HCEC 1CT (cell line): ENCODE measurements at regions not wholly inside any gene's neighbourhood (a gene's known extent, or its start where the extent isn't known, plus 50 kb on each side); places are given as distances from the start of the nearest gene placed in this dataset.

Source experiments
- DNase-seq: peaks from one replicate; pipeline ENCODE4 v3.0.0-alpha.2; 2017

DNA sequence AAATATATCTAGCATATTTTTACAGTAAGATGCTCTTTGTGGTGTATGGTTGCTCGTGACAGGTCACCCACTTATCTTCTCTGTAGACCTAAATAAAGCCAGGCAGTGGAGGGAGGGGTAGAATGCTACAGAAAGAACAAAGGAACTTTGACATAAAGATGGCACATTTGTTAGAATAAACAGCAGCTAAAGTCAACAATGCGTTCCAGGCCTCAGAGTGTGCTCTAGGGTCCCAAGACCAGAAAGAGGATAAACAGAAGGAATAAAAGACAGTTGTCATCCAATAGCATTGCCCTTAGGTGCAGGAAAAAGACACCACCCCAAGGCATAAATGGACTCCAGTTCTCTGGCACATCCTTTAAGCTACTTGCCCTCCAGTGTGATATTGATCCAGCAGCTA lies 523.0 kb upstream of the CDH11 start:
- no peak for DNase-seq

- no peak for DNase-seq
These were observed 520.0 kb upstream of the CDH11 start for GRCh38 chr16:65641762-65642289.

DNA sequence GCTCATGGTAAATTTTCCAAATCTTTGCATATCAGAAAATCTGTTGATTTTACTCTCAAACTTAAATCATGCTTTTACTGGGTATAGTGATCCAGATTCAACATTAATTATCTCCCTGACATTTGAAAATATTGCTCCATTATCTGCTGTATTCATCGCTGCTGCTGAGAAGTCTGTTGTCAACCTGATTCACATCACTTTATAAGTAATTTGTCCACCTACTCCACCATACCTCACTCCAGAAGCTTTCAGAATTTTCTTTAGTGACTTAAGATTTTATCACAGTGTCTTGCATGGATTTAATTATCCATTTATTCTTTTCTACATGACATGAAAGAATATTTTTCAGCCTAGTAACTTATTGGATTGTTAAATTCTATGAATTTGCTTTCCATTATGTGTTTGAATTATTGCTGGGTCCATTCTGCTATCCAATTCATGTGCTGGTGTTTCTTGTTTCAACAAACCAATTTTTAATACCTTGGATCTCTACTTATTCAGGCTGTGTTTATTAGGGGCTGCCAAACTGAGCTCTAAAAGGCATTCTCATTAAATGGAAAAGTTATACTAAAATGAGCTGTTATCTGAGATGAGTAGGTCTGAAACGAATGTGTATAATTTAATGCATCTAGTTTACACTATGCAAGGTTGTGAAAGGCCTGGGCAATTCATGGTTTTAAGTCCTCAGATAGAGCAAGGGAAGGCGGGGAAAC lies 519.3 kb upstream of the CDH11 start:
- no peak for DNase-seq

- DNase-seq = no peak
These were observed 513.0 kb upstream of the CDH11 start for GRCh38 chr16:65634833-65635232.

- no peak for DNase-seq
These were observed 512.4 kb upstream of the CDH11 start for GRCh38 chr16:65634291-65634690.

GRCh38 chr16:65624666-65625065 lies 502.8 kb upstream of the CDH11 start:
- DNase-seq = no peak

- no peak for DNase-seq
These were observed 502.4 kb upstream of the CDH11 start for GRCh38 chr16:65624229-65624628.

DNA sequence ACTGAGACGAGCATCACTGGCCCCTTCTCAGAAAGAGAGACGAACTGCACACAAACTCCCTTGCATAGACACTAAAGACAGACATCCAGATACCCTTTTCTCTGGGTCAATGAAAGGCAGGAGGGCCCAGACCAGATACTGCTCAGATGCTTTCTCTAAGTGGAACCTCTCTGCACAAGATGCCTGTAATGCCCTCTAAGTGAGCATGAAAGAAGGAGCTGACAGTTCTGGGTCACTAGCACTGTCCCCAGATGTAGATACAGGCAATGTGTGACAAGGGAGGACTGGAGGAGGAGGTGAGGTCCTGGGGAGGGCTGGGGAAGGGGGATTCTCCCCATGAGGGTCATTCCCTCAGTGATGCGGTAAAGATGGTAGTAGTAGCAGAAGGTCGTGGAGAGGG lies 501.0 kb upstream of the CDH11 start:
- no peak for DNase-seq

DNA sequence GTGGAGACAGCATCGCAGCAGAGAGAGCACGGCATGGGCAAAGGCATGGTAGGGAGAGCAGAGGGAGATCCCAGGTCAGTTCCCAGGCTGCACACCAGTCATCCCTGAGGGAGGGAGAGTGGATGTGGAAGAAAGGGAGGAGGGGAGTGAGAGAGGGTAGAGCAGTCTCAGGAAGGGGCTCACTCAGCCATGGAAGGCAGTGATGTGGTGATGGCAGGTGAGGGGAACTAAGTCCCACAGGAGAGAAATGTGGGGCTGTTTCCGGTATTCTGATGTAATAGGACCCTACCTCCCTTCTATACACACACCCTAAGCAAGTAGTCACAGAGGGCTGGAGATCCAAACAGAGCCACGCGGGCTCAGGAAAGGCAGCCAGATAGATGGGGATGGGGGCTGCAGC lies 500.3 kb upstream of the CDH11 start:
- no peak for DNase-seq

- no peak for DNase-seq
These were observed 499.8 kb upstream of the CDH11 start for GRCh38 chr16:65621640-65622039.

- no peak for DNase-seq
These were observed 497.7 kb upstream of the CDH11 start for GRCh38 chr16:65619606-65620005.

- DNase-seq = no peak
These were observed 497.1 kb upstream of the CDH11 start for GRCh38 chr16:65618931-65619330.

DNA sequence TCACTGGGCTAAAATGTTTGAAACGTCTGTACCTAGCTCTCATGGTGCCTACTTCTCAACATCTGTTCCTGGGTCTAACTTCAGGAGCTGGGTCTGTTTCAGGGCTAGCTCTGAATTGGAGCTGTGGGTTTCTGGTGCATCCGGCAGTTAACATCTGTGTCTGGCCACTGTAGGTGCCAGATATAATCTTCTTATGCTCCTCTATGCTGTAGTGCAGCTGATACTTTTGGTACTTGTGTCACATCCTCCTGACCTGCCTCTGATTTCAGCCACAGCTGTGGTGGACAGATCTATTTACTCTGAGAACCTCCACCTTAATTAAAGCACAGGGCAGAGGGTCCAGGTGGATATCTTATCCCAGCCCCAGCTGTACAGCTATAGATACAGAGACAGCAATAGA lies 496.5 kb upstream of the CDH11 start:
- DNase-seq = no peak

DNA sequence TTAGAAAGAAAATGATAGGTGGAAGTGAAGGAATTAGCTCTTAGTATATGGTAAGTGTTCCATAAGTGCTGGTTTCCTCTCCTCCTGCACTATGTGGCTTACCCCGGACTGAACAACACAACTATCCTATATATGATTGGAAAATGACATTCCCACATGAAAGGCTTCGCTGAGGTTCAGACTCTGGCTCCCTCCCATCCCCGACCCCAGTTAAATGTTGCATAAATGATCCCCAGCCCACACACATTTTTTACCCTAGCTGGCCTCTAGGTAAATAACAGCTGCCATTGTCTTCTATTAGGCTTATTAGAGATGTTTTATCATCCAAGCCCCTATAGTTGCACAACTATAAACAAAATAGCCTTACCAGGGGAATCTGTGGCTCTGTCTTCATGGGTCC lies 495.6 kb upstream of the CDH11 start:
- DNase-seq = no peak

DNA sequence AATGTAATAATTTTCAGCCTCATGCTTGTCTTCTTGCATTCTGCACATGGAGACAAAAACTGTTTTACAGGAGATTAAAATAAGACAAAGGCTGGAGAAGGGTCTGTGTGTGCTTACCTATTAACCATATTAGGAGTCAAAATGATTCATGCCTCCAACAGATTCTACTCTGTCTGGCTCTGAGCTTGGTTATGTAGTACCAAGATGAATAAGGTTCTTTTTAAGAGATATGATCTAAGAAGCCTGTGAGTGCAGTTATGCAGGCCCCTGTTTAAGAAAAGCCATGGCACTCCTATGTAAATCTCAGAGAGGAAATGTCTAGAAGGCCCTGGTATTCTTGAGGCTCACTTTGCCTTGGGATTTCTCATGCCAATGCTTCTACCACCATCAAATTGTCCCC lies 486.6 kb upstream of the CDH11 start:
- no peak for DNase-seq

GRCh38 chr16:65604771-65605170 lies 482.9 kb upstream of the CDH11 start:
- DNase-seq = no peak

GRCh38 chr16:65601781-65602180 lies 479.9 kb upstream of the CDH11 start:
- no peak for DNase-seq

- no peak for DNase-seq
These were observed 478.8 kb upstream of the CDH11 start for GRCh38 chr16:65600629-65601028.

DNA sequence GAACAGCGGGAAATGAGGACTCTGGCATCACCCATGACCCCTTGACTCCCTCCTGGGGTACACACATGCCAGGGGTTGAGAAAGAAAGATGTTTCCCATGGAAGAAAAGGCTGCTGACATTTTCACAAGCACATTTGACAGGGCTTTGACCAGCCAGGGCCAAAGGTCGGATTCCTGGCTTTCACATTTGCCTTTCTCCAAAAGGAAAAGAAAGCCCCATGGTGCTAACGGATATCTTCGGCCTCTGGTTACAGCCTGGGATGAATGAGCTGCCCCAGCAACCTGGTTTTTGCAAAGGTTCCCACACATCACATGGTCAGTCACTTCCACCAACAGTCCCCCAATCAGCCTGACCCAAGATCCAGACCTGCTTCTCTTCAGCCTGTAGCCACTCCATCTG lies 478.2 kb upstream of the CDH11 start:
- DNase-seq = no peak

DNA sequence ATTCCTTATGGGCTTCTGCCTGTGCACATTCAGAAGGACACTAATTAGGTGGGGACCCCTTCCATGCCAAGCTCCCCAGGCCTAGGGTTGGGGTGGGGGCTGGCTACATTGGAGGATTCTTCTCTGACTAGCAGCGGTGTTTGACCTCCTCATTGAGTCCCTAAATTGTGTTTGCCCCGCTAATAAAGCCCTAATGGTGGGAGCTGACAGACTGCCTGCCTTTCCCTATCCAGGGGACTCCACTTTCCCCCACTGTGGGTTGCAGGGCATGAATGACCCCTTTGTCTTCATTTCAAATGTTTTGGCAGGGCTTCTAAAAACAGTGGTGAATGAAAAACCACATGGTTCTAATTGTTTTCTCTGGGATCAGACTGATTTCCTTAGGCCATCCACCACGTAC lies 476.8 kb upstream of the CDH11 start:
- no peak for DNase-seq

GRCh38 chr16:65583498-65583897 lies 461.6 kb upstream of the CDH11 start:
- DNase-seq = no peak

DNA sequence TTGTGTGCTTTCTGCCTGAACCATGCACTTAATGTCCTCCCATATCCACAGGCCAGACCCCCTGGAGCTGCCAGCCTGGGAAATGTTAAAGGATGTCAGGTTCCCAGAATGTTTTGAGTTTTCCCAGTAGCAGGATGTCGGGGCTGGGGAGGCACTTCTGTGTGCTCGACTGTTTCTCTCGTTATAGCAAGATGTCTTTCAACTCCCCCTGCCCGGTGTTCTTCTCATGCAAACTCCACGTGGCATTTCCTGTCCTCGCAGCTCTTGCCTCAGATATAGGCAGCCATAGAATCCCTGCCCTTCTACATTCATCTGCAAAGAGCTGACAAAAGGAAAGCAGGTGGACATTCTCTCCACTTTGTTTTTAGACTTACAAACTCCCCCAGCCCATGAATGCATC lies 457.2 kb upstream of the CDH11 start:
- DNase-seq = no peak

- no peak for DNase-seq
These were observed 454.8 kb upstream of the CDH11 start for GRCh38 chr16:65576631-65577030.

DNA sequence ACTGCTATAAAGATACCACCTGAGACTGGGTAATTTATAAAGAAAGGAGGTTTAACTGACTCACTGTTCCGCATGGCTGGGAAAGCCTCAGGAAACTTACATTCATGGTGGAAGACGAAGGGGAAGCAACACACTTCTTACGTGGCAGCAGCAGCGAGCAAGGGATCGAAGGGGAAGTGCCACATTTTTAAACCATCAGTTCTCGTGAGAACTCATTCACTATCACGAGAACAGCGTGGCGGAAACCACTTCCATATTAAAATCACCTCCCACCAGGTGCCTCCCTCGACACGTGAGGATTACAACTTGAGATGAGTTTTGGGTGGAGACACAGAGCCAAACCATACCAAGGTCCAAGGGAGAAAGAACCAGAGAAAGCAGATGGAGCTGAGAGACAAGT lies 454.3 kb upstream of the CDH11 start:
- DNase-seq = no peak

DNA sequence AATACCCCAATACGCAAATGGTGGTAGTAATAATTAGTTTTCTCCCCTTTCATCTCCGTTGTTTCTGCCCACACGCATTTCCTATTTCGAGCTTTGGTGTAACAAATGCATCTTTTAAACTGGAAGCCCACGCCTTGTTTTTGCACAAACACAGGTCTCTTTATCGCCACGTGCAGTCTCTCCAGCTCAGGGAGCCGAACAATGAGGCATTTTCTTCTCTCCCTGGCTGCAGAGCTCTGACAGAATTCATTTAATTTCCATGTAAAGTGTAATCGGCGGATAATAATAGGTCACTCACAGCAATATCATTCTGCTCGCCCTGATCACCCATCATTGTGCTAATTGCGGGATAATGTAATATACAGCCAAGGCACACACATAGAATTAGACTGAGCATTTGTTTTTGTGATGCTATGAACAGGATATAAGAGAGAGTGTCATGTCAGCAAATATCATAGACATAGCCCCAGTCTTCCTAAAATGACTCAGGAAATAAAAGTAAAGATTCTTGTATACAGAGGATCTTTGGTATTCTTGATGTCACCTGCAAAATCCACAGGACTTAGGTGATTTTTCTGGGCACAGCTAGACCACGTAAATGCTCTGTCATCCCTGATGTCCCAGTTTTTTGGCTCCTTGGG lies 452.6 kb upstream of the CDH11 start:
- no peak for DNase-seq
